ENCODE measurements at regions not wholly inside any gene's neighbourhood (a gene's known extent, or its start where the extent isn't known, plus 50 kb on each side); places are given as distances from the start of the nearest gene placed in this dataset.

DNA sequence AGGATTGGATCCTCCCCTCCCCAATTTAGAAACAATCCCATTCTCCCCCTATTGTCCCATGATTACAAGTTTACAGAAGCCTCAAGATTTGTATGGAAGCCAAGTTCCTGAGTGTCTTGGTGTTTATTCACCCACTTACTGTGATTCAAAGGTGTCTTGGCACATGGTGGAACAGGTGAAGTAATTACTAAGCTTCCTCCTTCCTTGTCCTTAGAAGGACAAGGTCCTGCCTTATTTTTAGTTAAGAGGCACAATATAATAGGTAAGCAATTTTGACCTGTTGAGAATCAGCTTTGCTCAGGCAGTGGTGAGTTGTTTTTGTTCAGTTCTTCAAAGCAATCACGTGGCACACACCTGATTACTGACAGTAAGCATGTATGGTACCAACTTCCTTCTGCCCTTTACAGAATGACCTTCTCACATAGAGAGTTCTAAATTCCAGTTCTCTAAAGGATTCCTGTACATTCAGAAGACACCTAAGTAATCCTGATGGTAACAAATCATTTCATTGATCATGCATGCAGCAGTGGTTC, 60.7 kb upstream of the SLC13A1 start:
- no peak overlapping the region for H3K27ac Mint-ChIP-seq
- no peak for DNase-seq
- no peaks in the 10 kb centered on the region for H3K36me3 Mint-ChIP-seq
- CTCF ChIA-PET = no interaction called here
- no peaks in the 10 kb centered on the region for H3K27me3 Mint-ChIP-seq
- H3K9me3 Mint-ChIP-seq = peaks cover under 1% of the 10 kb centered on the region
- H3K4me3 Mint-ChIP-seq = no peak overlapping the region
- no peaks in the 10 kb centered on the region for H3K4me1 Mint-ChIP-seq

DNA sequence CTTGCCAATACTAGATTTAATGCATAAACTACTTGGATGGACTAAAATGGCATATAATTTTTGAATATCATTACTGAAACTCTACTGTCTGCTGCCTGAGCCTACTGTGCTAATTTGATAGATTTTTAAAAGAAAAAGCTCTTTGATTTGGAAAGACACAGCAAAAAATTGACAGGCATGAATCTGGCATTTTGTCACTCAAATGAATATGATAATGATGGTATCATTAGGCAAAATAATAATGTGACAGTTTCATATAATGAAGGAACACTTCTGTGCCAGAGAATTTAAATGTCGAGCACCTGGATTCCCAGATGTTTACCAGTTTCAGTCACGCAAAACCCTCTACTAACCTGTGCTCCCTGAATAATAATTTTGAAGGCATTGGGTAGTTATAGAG, 60.0 kb upstream of the SLC13A1 start:
- no peak for DNase-seq
- H3K27ac Mint-ChIP-seq = no peak overlapping the region
- no peak overlapping the region for H3K4me3 Mint-ChIP-seq
- H3K36me3 Mint-ChIP-seq = no peaks in the 10 kb centered on the region
- CTCF ChIA-PET = no interaction called here
- no peaks in the 10 kb centered on the region for H3K27me3 Mint-ChIP-seq
- no peaks in the 10 kb centered on the region for H3K9me3 Mint-ChIP-seq
- H3K4me1 Mint-ChIP-seq = no peaks in the 10 kb centered on the region

Measured in activated naive CD4-positive, alpha-beta T cell treated with anti-CD3 and anti-CD28 coated beads, Interleukin-2, amount 10 ng/mL, durations not matched to agents 7 days and 5 days (primary cell).